Neural cell (in vitro differentiated cells): ENCODE measurements at regions not wholly inside any gene's neighbourhood (a gene's known extent, or its start where the extent isn't known, plus 50 kb on each side); places are given as distances from the start of the nearest gene placed in this dataset.

ENCODE experiments used
- H2AFZ ChIP-seq: fragments of 200-600, 300-800 bp; sonication (generic), shearing (Covaris generic); 2 replicates; pipeline ENCODE4 v1.6.0; 2014; ENCODE audit warnings: low read depth, mild to moderate bottlenecking, antibody characterized with exemption, low read length, moderate library complexity
- H3F3A ChIP-seq: fragments of 200-600 bp; shearing (Covaris generic); 2 replicates; pipeline ENCODE4 v1.6.1; 2016; ENCODE audit warnings: mild to moderate bottlenecking, moderate library complexity, mixed read lengths, antibody characterized with exemption, low read length; ENCODE audit not compliant: insufficient read depth, poor library complexity, severe bottlenecking
- H3K27ac ChIP-seq: fragments of 200-600, 300-800 bp; sonication (generic), shearing (Covaris generic); 2 replicates; pipeline ENCODE4 v1.5.1; 2014; ENCODE audit warnings: mild to moderate bottlenecking, low read length, moderate library complexity
- H3K27me3 ChIP-seq: fragments of 300-800, 200-600 bp; sonication (generic), shearing (Covaris generic); 2 replicates; pipeline ENCODE4 v1.6.0; 2014; ENCODE audit warnings: mild to moderate bottlenecking, low read depth, low read length, moderate library complexity; ENCODE audit not compliant: insufficient read depth
- H3K36me3 ChIP-seq: fragments of 300-800, 200-600 bp; sonication (generic), shearing (Covaris generic); 2 replicates; pipeline ENCODE4 v1.5.1; 2014; ENCODE audit warnings: mild to moderate bottlenecking, antibody characterized with exemption, low read length, moderate library complexity; ENCODE audit not compliant: insufficient read depth
- H3K4me2 ChIP-seq: fragments of 300-800, 200-600 bp; sonication (generic), shearing (Covaris generic); 2 replicates; pipeline ENCODE4 v1.6.0; 2014; ENCODE audit warnings: mild to moderate bottlenecking, low read length
- H3K4me3 ChIP-seq: fragments of 300-800, 200-600 bp; sonication (generic), shearing (Covaris generic); 2 replicates; pipeline ENCODE4 v1.5.1; 2014; ENCODE audit warnings: mild to moderate bottlenecking, low read length, moderate library complexity
- H3K79me2 ChIP-seq: fragments of 200-600 bp; shearing (Covaris generic); replicated peaks from 2 replicates; pipeline ENCODE4 v1.6.0; 2014; ENCODE audit warnings: mild to moderate bottlenecking, low read length, moderate library complexity; ENCODE audit not compliant: insufficient read depth
- H3K9ac ChIP-seq: fragments of 300-800, 200-600 bp; sonication (generic), shearing (Covaris generic); 2 replicates; pipeline ENCODE4 v1.6.1; 2016; ENCODE audit warnings: mild to moderate bottlenecking, low read length, mixed read lengths
- H3K9me2 ChIP-seq: fragments of 200-600 bp; shearing (Covaris generic); 2 replicates; pipeline ENCODE4 v1.6.1; 2016; ENCODE audit warnings: mild to moderate bottlenecking, low read length, mixed read lengths; ENCODE audit not compliant: insufficient read depth
- H3K9me3 ChIP-seq: fragments of 200-600, 300-800 bp; sonication (generic), shearing (Covaris generic); 2 replicates; pipeline ENCODE4 v1.6.1; 2016; ENCODE audit warnings: mild to moderate bottlenecking, mixed run types, low read length, moderate library complexity, mixed read lengths
- H4K20me1 ChIP-seq: fragments of 200-600 bp; shearing (Covaris generic); 2 replicates; pipeline ENCODE4 v1.6.1; 2016; ENCODE audit warnings: mild to moderate bottlenecking, mixed run types; ENCODE audit not compliant: insufficient read depth
- EP300 ChIP-seq: fragments of 450-650 bp; conservative IDR thresholded peaks from 2 replicates; pipeline ENCODE4 v1.6.1; 2014; ENCODE audit warnings: antibody characterized with exemption, mild to moderate bottlenecking, moderate library complexity; ENCODE audit not compliant: poor library complexity, severe bottlenecking
- EZH2 ChIP-seq: fragments of 200-600, 300-800 bp; shearing (Covaris generic), sonication (generic); IDR thresholded peaks from 2 replicates; pipeline ENCODE4 v1.6.1; 2014; ENCODE audit warnings: antibody characterized with exemption, low read length, borderline replicate concordance, mild to moderate bottlenecking; ENCODE audit not compliant: insufficient read depth, poor library complexity, severe bottlenecking
- MXI1 ChIP-seq: fragments of 450-650 bp; conservative IDR thresholded peaks from 2 replicates; pipeline ENCODE4 v1.6.1; 2014; ENCODE audit warnings: antibody characterized with exemption, mild to moderate bottlenecking; ENCODE audit not compliant: poor library complexity, severe bottlenecking
- POLR2AphosphoS5 ChIP-seq: IDR thresholded peaks from 2 replicates; pipeline ENCODE4 v1.6.1; 2012
- RAD21 ChIP-seq: fragments of 450-650 bp; conservative IDR thresholded peaks from 2 replicates; pipeline ENCODE4 v1.6.1; 2014; ENCODE audit warnings: antibody characterized with exemption, mild to moderate bottlenecking, moderate library complexity
- SMC3 ChIP-seq: fragments of 450-650 bp; conservative IDR thresholded peaks from 2 replicates; pipeline ENCODE4 v1.6.1; 2014; ENCODE audit warnings: antibody characterized with exemption, mild to moderate bottlenecking, moderate library complexity; ENCODE audit not compliant: poor library complexity
- TAF1 ChIP-seq: IDR thresholded peaks from 2 replicates; pipeline ENCODE4 v1.6.1; 2012; ENCODE audit warnings: low read depth
- TF ChIP-seq, protein P1 (sequence below): IDR thresholded peaks from 2 replicates; pipeline ENCODE4 v1.6.1; 2012; ENCODE audit warnings: borderline replicate concordance
- TF ChIP-seq, protein P2 (sequence below): fragments of 450-650 bp; IDR thresholded peaks from 2 replicates; pipeline ENCODE4 v1.5.1; 2014; ENCODE audit warnings: antibody characterized with exemption, mild to moderate bottlenecking, moderate library complexity; ENCODE audit not compliant: poor library complexity, severe bottlenecking

DNA sequence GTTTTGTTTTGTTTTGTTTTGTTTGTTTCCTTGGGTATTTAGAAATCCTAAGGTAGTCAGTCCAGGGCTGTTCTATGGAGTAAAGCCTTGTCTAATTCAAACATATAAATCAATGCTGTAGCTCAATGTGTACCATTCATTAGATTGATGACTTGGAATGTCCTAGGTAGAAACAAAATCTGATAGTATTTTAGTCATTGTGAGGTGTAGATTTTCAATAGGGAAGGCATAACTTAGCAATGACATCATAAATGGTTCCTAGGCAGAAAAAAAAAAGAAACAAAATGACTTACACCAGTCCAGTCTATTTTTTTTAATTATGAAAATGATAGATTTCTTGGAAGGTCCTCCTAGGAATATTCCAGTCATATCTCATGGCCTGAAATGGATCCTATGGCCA is 189.9 kb downstream of the SPRY2 start:
- Histone ChIP-seq H4K20me1 (no peaks in the 10 kb centered on the region), H3K4me3 (no peak overlapping the region), H3F3A (no peaks in the 10 kb centered on the region), H3K79me2 (no peaks in the 10 kb centered on the region), H3K9ac (no peak overlapping the region), H3K9me3 (no peaks in the 10 kb centered on the region), H2AFZ (no peak overlapping the region), H3K4me2 (no peak overlapping the region), H3K9me2 (no peaks in the 10 kb centered on the region), H3K36me3 (no peaks in the 10 kb centered on the region), H3K27me3 (no peaks in the 10 kb centered on the region), H3K27ac (no peak overlapping the region)
- TF ChIP-seq, protein P1, sequence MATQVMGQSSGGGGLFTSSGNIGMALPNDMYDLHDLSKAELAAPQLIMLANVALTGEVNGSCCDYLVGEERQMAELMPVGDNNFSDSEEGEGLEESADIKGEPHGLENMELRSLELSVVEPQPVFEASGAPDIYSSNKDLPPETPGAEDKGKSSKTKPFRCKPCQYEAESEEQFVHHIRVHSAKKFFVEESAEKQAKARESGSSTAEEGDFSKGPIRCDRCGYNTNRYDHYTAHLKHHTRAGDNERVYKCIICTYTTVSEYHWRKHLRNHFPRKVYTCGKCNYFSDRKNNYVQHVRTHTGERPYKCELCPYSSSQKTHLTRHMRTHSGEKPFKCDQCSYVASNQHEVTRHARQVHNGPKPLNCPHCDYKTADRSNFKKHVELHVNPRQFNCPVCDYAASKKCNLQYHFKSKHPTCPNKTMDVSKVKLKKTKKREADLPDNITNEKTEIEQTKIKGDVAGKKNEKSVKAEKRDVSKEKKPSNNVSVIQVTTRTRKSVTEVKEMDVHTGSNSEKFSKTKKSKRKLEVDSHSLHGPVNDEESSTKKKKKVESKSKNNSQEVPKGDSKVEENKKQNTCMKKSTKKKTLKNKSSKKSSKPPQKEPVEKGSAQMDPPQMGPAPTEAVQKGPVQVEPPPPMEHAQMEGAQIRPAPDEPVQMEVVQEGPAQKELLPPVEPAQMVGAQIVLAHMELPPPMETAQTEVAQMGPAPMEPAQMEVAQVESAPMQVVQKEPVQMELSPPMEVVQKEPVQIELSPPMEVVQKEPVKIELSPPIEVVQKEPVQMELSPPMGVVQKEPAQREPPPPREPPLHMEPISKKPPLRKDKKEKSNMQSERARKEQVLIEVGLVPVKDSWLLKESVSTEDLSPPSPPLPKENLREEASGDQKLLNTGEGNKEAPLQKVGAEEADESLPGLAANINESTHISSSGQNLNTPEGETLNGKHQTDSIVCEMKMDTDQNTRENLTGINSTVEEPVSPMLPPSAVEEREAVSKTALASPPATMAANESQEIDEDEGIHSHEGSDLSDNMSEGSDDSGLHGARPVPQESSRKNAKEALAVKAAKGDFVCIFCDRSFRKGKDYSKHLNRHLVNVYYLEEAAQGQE = no peak
- TF ChIP-seq, protein P2, sequence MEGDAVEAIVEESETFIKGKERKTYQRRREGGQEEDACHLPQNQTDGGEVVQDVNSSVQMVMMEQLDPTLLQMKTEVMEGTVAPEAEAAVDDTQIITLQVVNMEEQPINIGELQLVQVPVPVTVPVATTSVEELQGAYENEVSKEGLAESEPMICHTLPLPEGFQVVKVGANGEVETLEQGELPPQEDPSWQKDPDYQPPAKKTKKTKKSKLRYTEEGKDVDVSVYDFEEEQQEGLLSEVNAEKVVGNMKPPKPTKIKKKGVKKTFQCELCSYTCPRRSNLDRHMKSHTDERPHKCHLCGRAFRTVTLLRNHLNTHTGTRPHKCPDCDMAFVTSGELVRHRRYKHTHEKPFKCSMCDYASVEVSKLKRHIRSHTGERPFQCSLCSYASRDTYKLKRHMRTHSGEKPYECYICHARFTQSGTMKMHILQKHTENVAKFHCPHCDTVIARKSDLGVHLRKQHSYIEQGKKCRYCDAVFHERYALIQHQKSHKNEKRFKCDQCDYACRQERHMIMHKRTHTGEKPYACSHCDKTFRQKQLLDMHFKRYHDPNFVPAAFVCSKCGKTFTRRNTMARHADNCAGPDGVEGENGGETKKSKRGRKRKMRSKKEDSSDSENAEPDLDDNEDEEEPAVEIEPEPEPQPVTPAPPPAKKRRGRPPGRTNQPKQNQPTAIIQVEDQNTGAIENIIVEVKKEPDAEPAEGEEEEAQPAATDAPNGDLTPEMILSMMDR = no peak
- TF ChIP-seq POLR2AphosphoS5 = no peak
- TF ChIP-seq EZH2 = no peak
- TF ChIP-seq TAF1 = no peak
- no peak for TF ChIP-seq MXI1
- TF ChIP-seq SMC3 = no peak

DNA sequence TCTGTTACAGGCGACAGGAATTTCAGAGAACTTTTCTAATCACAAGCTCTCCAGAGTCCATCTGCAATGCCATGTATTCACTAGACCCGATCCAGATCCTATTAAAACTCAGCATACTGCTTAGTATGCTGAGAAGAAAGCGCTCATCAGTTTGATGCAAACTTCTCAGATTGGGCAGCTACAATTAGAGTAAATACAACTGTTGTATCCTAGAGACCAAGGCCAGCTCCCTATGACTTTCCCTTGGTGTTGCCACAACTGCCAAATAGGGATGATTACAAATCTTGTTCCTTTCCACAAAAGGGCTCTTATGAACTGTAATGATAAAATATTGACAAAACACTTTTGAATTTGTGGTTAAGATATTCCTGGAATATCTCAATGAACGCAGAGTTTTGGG is 191.2 kb downstream of the SPRY2 start:
- Histone ChIP-seq H3K79me2 (no peaks in the 10 kb centered on the region), H3K4me2 (no peak overlapping the region), H3K36me3 (no peaks in the 10 kb centered on the region), H3K27ac (no peak overlapping the region), H3K27me3 (no peaks in the 10 kb centered on the region), H3K9me3 (no peaks in the 10 kb centered on the region), H3K9ac (no peak overlapping the region), H4K20me1 (no peaks in the 10 kb centered on the region), H2AFZ (no peak overlapping the region), H3K9me2 (no peaks in the 10 kb centered on the region), H3K4me3 (no peak overlapping the region), H3F3A (no peaks in the 10 kb centered on the region)
- TF ChIP-seq MXI1 (no peak), EP300 (no peak), POLR2AphosphoS5 (no peak), EZH2 (no peak), RAD21 (no peak), TAF1 (no peak), SMC3 (no peak)
- TF ChIP-seq, protein P1 = no peak
- TF ChIP-seq, protein P2 = no peak
